Activated T-helper 1 cell treated with anti-CD3 and anti-CD28 coated beads, Interleukin-12 subunit alpha, Interleukin-12 subunit beta, Interleukin-2, Interleukin-4 antibody, amounts not matched to agents 30 ng/mL and 10 ng/mL and 1 ng/mL, durations not matched to agents 14 hours and 24 hours and 36 hours (primary cell): ENCODE measurements at regions not wholly inside any gene's neighbourhood (a gene's known extent, or its start where the extent isn't known, plus 50 kb on each side); places are given as distances from the start of the nearest gene placed in this dataset.

Experiments
- DNase-seq: peaks from one replicate; pipeline ENCODE4 v3.0.0; 2021; ENCODE audit warnings: low spot score
- H3K27ac Mint-ChIP-seq: one replicate; pipeline ENCODE4 v1.8.0; 2021; ENCODE audit warnings: mild to moderate bottlenecking, mixed read lengths
- H3K27me3 Mint-ChIP-seq: one replicate; pipeline ENCODE4 v1.8.0; 2022; ENCODE audit warnings: mild to moderate bottlenecking, moderate library complexity, mixed read lengths; ENCODE audit not compliant: insufficient read depth
- H3K36me3 Mint-ChIP-seq: one replicate; pipeline ENCODE4 v1.8.0; 2021; ENCODE audit warnings: low read depth, mixed read lengths
- H3K4me1 Mint-ChIP-seq: one replicate; pipeline ENCODE4 v1.8.0; 2021; ENCODE audit warnings: low read depth, mixed read lengths
- H3K4me3 Mint-ChIP-seq: one replicate; pipeline ENCODE4 v1.8.0; 2021; ENCODE audit warnings: mild to moderate bottlenecking, moderate library complexity, mixed read lengths
- H3K9me3 Mint-ChIP-seq: one replicate; pipeline ENCODE4 v1.8.0; 2021; ENCODE audit warnings: mixed read lengths
- intact Hi-C: fragments of 100-400 bp; cut with micrococcal nuclease; formaldehyde crosslinking; loops from one replicate; pipeline ENCODE4 v1.15.1; 2024

DNA sequence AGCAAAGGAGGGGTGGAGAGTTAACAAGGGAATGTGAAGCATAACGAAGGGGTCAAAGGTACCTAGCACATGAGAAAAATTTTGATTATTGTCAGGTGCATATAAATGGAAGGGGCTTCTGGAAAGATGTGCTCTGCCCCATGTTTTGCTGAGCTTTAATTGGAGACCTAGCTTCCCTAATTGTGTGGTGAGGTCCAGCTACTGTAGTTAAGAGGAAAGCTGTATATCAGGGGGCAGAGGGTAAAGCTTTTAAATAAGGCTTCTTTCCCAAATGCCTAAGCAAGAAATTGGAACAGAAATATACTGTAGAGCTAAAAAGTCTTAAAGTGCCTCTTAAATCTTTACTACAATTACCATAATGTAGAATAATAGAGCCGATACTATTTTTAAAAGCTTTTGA lies 267.2 kb downstream of the MAT2B start:
- Mint-ChIP-seq H3K4me3 (no peak overlapping the region), H3K4me1 (no peaks in the 10 kb centered on the region), H3K27ac (no peak overlapping the region), H3K36me3 (no peaks in the 10 kb centered on the region), H3K9me3 (no peaks in the 10 kb centered on the region), H3K27me3 (no peaks in the 10 kb centered on the region)
- no peak for DNase-seq
- intact Hi-C loops: no loop called here

DNA sequence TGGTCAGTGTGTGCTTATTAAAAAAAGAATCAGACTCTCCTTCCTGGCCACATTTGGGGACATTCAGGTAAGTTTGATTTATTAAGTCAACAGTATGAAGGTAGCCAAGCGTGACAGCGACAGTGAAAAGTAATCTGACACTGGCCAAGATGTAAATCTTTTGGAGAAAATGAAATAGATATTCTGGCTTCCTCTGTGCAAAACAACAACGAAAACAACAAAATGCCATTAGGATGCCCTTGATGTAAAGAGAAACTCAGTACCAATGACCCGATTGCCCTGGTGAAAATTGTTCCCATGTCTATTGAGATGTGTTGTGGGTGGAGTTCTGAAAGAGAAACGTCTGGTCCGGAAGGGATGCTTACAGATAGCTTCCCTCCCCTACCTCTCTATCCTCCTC lies 267.8 kb downstream of the MAT2B start:
- Mint-ChIP-seq H3K4me1 (no peaks in the 10 kb centered on the region), H3K27ac (no peak overlapping the region), H3K27me3 (no peaks in the 10 kb centered on the region), H3K36me3 (no peaks in the 10 kb centered on the region), H3K9me3 (no peaks in the 10 kb centered on the region), H3K4me3 (no peak overlapping the region)
- intact Hi-C loops: no loop called here
- DNase-seq: no peak

DNA sequence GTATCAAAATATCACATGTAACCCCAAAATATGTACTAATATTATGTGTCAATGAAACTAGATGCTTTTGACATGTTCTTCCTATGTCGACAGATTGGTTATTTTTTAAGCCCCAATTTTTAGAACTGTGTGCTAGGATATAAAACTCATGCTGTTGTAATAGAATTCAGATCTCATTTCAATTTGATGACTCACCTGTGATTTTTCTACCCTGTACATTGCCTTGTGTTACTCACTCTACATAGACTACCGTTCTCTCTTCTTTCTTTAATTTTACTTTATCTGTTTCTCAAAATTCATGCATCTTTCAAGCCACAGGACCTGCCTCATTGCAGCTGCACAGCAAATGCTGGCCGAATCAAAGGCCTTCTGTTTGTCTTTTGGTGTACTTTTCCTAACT lies 284.5 kb downstream of the MAT2B start:
- no peaks in the 10 kb centered on the region for H3K9me3 Mint-ChIP-seq
- H3K36me3 Mint-ChIP-seq: no peaks in the 10 kb centered on the region
- no peaks in the 10 kb centered on the region for H3K4me1 Mint-ChIP-seq
- intact Hi-C loops: no loop called here
- no peak for DNase-seq
- no peaks in the 10 kb centered on the region for H3K27me3 Mint-ChIP-seq
- no peak overlapping the region for H3K27ac Mint-ChIP-seq
- H3K4me3 Mint-ChIP-seq: no peak overlapping the region

DNA sequence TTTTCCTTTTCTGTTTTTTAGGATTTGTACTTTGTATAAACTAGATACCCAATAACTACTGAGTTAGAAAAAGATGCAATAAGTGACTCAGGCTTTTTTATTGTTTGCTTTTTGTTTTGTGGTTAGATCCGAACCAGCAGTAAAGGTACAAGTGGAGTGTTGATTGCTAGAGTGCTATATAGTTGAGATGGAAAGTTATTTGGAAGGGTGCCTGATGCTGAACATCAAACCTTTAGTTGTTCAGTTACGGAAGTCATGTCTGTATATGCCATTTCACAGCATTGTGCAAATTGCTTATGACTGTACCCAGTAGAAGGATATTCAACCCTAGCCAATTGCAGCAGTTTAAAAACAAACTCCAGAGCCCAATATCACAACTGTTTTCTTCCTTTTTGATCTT lies 285.1 kb downstream of the MAT2B start:
- H3K4me1 Mint-ChIP-seq: no peaks in the 10 kb centered on the region
- DNase-seq: no peak
- H3K27ac Mint-ChIP-seq: no peak overlapping the region
- no peaks in the 10 kb centered on the region for H3K9me3 Mint-ChIP-seq
- H3K27me3 Mint-ChIP-seq: no peaks in the 10 kb centered on the region
- intact Hi-C loops: no loop called here
- no peaks in the 10 kb centered on the region for H3K36me3 Mint-ChIP-seq
- no peak overlapping the region for H3K4me3 Mint-ChIP-seq

DNA sequence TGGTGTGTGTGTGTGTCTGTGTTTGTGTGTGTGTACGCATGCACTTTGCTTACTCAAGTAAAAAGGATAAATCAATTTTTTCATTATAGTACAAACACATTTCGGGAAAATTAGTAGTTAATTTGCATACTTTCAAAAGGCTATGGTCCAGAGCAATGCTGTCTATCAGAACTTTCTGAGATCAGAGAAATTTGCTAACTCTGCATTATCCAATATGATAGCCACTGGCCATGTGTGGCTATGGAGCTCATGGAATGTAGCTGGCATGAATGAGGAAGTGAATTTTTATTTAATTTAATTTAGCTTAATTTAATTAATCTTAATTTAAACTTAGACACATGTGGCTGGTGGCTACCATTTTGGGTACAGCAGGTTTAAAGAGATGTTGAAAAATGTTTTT lies 289.6 kb downstream of the MAT2B start:
- Mint-ChIP-seq H3K4me3 (no peak overlapping the region), H3K9me3 (peaks cover 4% of the 10 kb centered on the region), H3K4me1 (no peaks in the 10 kb centered on the region), H3K27me3 (no peaks in the 10 kb centered on the region), H3K36me3 (no peaks in the 10 kb centered on the region), H3K27ac (no peak overlapping the region)
- intact Hi-C loops: no loop called here
- DNase-seq: no peak

DNA sequence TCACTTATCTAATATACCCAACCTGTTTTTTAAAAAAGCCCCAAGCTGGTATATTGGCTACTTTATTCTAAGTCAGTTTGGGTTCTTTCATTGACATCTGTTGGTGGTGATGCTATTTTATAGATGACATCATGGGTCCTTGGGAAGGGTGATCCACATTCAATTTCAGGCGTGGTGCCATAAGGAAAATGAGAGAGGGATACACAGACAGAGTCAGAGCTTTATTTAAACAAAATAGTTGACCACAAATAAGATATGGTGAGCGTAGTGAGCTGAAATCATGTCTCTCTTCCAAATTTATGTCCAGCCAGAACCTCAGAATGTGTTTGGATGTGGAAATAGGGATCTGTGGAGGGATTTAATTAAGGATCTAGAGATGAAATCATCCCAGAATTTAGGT lies 302.4 kb downstream of the MAT2B start:
- H3K27ac Mint-ChIP-seq: no peak overlapping the region
- peaks cover 1% of the 10 kb centered on the region for H3K27me3 Mint-ChIP-seq
- no peak overlapping the region for H3K4me3 Mint-ChIP-seq
- DNase-seq: no peak
- no peaks in the 10 kb centered on the region for H3K4me1 Mint-ChIP-seq
- H3K36me3 Mint-ChIP-seq: no peaks in the 10 kb centered on the region
- intact Hi-C loops: no loop called here
- H3K9me3 Mint-ChIP-seq: no peaks in the 10 kb centered on the region

DNA sequence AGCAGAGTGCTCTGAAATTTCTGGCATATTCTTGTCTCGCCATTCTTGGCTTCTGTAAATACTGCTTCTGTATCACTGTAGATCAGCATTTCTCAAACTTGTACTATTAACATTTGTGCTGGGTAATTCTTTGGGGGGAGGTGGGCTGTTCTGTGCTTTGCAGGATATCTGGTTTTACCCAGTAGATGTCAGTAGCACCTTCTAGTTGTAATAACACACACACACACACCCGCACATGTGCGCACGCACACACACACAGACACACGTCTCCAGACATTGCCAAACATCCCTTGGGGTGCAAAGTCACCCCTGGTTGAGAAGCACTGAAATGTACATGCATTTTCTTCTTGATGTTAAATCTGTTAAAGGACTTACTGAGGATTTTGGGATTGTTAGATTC lies 304.1 kb downstream of the MAT2B start:
- Mint-ChIP-seq H3K4me1 (no peaks in the 10 kb centered on the region), H3K27ac (no peak overlapping the region), H3K9me3 (no peaks in the 10 kb centered on the region), H3K36me3 (no peaks in the 10 kb centered on the region), H3K4me3 (no peak overlapping the region), H3K27me3 (no peaks in the 10 kb centered on the region)
- no peak for DNase-seq
- intact Hi-C loops: no loop called here

DNA sequence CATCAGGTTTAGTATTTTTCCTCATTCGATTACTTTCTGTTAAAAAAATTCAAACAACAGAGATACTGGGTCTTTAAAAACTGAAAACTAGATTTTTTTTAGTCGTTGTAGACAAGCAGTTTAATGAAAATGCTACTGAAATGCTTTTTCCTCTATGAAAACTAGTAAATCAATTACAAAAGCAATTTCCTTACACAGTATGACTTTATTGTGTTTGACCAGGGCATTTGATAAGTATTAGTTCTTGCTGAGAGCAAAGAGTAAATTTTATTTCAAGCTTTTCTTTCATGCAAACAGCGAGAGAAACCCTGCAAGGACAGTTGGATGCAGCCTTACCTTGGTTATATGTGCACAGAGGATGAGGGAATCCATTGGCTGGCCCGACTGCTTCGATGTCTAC lies 308.5 kb downstream of the MAT2B start:
- no peaks in the 10 kb centered on the region for H3K27me3 Mint-ChIP-seq
- intact Hi-C loops: no loop called here
- no peak overlapping the region for H3K27ac Mint-ChIP-seq
- H3K36me3 Mint-ChIP-seq: no peaks in the 10 kb centered on the region
- no peak for DNase-seq
- no peaks in the 10 kb centered on the region for H3K9me3 Mint-ChIP-seq
- H3K4me1 Mint-ChIP-seq: no peaks in the 10 kb centered on the region
- H3K4me3 Mint-ChIP-seq: no peak overlapping the region

DNA sequence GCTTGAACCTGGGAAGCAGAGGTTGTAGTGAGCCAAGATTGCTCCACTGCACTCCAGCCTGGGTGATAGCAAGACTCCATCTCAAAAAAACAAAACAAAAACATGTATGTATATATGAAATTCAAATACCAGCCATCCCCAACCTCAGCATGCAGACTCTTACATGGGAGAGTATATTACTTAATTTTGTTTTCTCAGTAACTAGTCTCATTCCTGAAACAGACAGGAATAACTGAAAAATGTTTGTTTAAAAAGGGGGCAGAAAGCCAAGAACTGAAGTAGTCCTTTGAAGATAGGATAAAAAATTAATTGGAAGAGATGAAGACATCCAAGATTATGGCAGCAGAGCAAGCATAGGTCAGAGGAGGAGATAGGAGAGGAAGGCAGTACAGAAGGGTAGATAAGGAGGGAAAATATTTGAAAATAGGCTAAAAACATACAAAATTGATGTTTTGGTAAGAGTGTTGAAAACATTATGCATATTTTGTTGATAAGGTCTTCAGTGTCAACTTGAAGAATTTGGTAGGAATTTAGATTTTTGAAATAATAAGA lies 309.9 kb downstream of the MAT2B start:
- no peak for DNase-seq
- Mint-ChIP-seq H3K9me3 (peaks cover 5% of the 10 kb centered on the region), H3K4me3 (no peak overlapping the region), H3K36me3 (no peaks in the 10 kb centered on the region), H3K27ac (no peak overlapping the region), H3K27me3 (no peaks in the 10 kb centered on the region), H3K4me1 (no peaks in the 10 kb centered on the region)
- intact Hi-C loops: no loop called here

DNA sequence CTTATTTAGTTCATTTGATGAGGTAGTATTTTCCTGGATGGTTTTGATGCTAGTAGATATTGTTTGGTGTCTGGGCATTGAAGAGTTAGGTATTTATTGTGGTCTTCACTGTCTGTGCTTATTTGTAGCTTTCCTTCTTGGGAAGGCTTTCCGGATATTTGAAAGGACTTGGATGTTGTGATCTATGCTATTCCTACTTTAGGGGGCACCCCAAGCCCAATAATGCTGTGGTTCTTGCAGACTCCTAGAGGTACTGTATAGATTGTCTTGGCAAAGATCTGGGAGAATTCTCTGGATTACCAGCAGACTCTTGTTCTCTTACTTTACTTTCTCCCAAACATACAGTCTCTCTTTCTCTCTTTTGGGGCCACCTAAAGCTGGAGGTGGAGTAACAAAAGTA lies 315.7 kb downstream of the MAT2B start:
- H3K4me3 Mint-ChIP-seq: no peak overlapping the region
- intact Hi-C loops: no loop called here

DNA sequence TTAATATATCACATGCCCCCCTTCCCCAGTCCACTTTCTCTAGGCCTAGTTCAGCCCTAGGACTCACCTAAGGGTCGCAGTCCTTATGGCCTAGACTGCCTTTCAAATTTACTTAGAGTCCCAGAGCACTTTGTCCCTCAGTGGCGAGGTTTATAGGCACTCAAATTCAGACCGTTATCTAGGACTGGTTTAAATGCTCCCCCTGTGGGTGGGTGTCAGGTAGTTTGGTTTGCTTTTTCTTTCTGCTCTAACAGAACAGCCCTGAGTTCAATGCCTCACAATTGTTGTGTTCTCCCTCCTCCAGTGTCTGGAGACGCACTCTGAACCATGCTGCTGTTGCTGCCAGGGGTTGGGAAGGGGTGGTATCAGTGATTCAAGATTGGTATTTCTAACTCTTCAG lies 317.1 kb downstream of the MAT2B start:
- DNase-seq: no peak
- Mint-ChIP-seq H3K36me3 (no peaks in the 10 kb centered on the region), H3K4me3 (no peak overlapping the region), H3K9me3 (peaks cover 9% of the 10 kb centered on the region), H3K27ac (no peak overlapping the region), H3K27me3 (no peaks in the 10 kb centered on the region), H3K4me1 (no peaks in the 10 kb centered on the region)
- intact Hi-C loops: no loop called here

More for the DNA sequence above, 315.7 kb downstream of the MAT2B start:
- DNase-seq: no peak
- H3K4me1 Mint-ChIP-seq: no peaks in the 10 kb centered on the region
- no peak overlapping the region for H3K27ac Mint-ChIP-seq
- peaks cover 9% of the 10 kb centered on the region for H3K9me3 Mint-ChIP-seq
- no peaks in the 10 kb centered on the region for H3K27me3 Mint-ChIP-seq
- no peaks in the 10 kb centered on the region for H3K36me3 Mint-ChIP-seq

DNA sequence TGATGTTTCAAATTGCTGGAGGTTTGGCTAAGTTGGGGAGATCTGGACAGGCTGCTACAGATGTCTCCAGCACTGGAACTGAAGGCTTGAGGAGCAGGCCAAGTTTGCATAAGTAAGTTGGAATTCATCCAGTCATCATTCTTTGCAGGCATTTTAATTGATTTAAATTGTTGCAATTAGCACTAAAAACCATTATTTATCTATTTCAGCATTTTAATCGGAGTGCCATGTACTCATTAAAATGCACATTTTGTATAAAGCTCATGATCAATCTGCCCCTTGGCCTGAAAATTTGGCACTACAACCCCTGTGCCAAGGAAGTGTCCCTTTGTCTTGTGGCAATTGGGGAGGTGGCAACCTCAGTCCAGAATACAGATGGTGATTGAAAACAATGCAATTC lies 320.2 kb downstream of the MAT2B start:
- Mint-ChIP-seq H3K27ac (no peak overlapping the region), H3K4me3 (no peak overlapping the region), H3K9me3 (peaks cover under 1% of the 10 kb centered on the region), H3K27me3 (no peaks in the 10 kb centered on the region), H3K36me3 (no peaks in the 10 kb centered on the region), H3K4me1 (no peaks in the 10 kb centered on the region)
- intact Hi-C loops: no loop called here
- no peak for DNase-seq

DNA sequence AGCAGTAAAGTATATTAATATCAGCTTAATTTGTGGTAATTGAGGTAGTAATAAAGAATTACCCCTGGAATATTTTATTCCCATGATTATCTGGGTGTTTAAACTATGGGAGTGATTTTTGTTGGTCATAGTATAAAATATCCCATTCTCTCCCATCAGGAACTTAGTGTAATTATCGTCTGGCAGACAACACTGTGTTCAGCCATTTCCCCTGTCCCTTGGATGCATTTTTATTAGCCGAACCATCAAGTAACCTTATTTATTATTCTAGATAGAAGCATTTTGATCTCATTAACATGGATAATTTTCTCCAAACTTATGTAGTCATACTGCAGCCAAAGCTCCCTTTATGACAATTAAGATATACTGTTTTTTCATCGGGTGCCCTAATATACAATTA lies 320.8 kb downstream of the MAT2B start:
- DNase-seq: no peak
- Mint-ChIP-seq H3K4me3 (no peak overlapping the region), H3K27me3 (no peaks in the 10 kb centered on the region), H3K4me1 (no peaks in the 10 kb centered on the region), H3K36me3 (no peaks in the 10 kb centered on the region), H3K27ac (no peak overlapping the region), H3K9me3 (no peaks in the 10 kb centered on the region)
- intact Hi-C loops: no loop called here

DNA sequence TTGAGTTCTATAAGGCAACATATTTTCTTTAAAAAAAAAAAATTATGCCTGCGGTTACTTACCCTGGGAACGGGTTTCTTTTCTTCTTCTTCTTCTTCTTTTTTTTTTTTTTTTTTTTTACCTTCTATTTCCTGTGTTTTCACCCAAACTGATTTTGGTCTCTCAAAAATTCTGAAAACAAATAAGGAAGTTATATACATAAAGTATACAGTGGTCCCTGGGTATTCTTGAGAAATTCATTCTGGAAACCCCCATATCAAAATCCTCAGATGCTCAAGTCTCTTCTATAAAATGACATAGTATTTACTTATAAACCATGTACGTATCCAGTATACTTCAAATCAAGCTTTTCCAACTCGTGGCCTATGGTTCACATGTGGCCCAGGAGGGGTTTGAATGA lies 326.7 kb downstream of the MAT2B start:
- Mint-ChIP-seq H3K9me3 (no peaks in the 10 kb centered on the region), H3K4me1 (no peaks in the 10 kb centered on the region), H3K27me3 (no peaks in the 10 kb centered on the region), H3K36me3 (no peaks in the 10 kb centered on the region), H3K4me3 (no peak overlapping the region), H3K27ac (no peak overlapping the region)
- intact Hi-C loops: no loop called here
- no peak for DNase-seq
